ENCODE measurements at regions not wholly inside any gene's neighbourhood (a gene's known extent, or its start where the extent isn't known, plus 50 kb on each side); places are given as distances from the start of the nearest gene placed in this dataset.
"Not testable (repeated sequence)": the region's sequence is repeated elsewhere in the genome, so short reads cannot be mapped to it uniquely, and the experiment has no call there.

DNA sequence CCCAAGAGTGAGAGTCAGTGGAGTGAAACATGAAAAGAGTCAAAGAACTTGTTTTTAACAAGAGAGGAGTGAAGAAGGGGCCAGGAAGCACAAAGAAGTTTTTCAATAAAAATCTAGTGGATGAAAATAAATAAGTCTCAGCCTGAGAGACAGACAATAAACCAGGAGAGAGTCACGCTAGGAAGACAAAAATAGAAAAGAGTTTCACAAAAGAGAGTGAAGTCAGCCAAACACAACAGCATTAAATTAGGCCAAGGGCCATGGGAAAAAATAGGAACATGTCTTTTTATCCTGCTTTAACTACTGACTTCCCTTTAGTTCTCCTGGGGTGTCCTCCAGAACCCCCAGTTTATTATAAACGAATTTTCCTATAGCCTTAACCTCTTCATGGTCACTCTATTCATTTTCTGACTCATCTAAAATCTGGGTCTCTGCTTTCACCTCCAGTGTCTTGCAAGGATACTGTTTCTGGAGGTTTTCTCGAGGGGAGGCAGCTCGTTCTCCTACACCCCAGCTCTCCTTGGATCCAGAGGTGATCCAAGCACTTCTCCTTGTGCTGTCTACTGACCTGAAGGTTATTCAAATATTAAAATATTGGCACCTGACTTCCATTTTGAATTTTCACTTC, 571.5 kb upstream of the PPP2R3A start:
- no peak for DNase-seq (ENCODE audit: low read depth)

DNA sequence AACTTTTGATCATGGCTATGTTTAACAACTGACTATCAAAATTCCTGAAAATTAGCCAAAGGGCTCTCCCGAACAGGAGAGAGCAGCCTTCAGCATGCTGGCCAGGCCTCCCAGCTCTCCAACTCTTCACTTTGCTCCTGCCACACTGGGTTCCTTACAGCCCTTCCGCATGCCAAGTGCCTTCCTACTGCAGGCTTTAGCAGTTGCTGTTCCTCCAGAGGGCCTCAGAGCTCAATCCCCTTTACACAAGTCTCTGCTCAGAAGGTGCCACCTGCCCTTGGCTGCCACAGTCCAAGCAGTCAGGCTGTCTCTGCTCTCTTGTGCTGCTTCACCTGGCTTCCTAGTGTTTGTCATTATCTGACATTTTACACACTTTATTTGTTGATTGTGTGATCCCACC, 553.1 kb upstream of the PPP2R3A start:
- no peak for DNase-seq (ENCODE audit: low read depth)

DNA sequence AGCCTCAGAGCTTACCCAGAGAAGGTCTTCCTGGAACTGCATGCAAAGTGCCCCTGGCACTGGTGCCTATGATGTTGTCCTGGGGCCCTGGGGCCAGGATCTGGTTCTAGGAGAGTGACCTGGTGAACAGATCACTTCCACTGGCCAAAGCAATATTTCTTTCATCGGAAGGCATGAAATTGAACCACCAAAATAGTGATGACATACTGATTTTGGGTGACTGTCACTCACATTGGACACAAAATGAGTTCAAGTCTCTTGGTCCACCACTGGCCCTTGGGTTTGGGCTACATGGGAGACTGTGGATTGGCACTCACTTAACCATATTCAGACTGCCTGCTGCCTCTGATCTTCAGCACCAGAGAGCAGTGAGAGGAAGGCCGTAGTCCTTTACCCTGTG, 549.3 kb upstream of the PPP2R3A start:
- no peak for DNase-seq (ENCODE audit: low read depth)

DNA sequence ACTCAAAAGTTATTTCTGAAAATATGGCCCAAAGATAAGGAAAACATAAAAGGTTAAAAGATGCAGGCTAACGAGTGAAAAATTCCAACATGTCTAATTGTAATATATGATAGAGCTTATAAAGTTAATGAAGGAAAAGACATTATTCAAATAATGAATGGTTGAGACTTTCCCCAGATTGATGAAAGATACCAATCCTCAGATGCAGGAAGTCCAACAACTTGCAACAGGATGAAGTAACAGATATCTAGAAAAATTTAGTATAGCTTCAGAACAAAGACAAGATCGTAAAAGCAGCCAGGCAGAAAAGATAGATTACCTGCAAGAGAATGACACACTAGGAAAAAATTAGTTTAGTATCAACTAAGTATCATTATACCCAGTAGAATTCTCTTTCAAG, 546.4 kb upstream of the PPP2R3A start:
- DNase-seq (ENCODE audit: low read depth): no peak

DNA sequence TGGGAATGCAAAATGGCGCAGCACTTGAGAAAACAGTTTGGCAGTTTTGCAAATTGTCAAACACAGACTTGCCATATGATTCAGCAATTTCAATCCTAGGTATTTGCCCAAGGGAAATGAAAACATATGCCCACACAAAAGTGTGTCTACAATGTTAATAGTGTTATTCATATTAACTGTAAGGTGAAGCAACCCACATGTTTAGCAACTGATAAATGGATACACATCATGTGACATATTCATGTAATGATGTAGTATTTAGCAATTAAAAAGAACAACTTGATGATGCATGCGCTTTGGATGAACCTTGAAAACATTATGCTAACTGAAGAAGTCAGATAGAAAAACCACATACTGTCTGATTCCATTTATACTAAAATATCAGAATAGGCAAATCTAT, 539.0 kb upstream of the PPP2R3A start:
- no peak for DNase-seq (ENCODE audit: low read depth)

DNA sequence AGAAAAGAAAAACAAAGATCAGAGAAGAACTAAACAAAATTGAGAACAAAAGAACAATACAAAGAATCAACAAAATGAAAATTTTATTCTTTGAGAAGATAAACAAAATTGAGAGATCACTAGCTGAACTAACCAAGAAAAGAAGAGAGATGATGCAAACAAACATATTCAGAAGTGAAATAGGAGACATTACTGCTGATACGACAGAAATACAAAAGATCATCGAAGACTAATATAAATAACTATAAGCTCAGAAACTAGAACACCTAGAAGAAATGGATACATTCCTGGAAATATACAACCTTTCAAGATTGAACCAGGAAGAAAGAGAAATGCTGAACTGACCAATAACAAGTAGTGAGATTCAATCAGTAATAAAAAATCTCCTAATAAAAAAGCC, 533.1 kb upstream of the PPP2R3A start:
- DNase-seq (ENCODE audit: low read depth): no peak

DNA sequence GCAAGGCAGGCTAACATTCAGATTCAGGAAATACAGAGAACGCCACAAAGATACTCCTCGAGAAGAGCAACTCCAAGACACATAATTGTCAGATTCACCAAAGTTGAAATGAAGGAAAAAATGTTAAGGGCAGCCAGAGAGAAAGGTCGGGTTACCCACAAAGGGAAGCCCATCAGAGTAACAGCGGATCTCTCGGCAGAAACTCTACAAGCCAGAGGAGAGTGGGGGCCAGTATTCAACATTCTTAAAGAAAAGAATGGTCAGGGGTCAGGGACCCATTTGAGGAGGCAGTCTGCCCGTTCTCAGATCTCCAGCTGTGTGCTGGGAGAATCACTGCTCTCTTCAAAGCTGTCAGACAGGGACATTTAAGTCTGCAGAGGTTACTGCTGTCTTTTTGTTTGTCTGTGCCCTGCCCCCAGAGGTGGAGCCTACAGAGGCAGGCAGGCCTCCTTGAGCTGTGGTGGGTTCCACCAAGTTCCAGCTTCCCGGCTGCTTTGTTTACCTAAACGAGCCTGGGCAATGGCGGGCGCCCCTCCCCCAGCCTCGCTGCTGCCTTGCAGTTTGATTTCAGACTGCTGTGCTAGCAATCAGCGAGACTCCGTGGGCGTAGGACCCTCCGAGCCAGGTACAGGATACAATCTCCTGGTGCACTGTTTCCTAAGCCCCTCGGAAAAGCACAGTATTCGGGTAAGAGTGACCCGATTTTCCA, 526.5 kb upstream of the PPP2R3A start:
- not testable (repeated sequence) for DNase-seq (ENCODE audit: low read depth)

DNA sequence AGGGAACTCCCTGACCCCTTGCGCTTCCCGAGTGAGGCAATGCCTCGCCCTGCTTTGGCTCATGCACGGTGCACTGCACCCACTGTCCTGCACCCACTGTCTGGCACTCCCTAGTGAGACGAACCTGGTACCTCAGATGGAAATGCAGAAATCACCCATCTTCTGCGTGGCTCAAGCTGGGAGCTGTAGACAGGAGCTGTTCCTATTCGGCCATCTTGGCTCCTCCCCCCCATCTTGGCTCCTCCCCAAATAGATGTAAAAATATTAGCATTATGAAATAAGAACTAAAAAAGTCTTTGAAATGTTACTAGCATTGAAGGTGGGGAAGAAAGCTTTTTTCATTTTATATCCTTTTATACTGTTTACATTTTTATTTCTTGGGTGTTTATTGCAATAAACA, 525.9 kb upstream of the PPP2R3A start:
- not testable (repeated sequence) for DNase-seq (ENCODE audit: low read depth)

DNA sequence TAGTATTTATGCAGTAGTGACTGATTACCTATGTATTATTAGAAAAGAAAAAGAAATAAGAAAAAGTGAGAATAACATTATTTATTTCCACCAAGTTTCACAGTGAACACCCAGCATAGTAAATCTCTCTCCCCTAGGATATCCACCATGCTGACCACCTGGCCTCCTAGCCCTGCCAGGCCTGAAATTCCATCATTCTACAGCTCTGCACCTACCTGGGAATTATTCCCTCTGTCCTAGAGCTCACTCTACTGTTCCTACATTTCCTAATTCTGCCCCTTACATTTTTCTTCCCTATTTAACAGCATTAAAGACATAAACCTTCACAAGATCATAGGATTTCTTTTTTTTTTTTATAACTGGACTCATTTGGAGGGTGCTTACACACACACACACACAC, 525.3 kb upstream of the PPP2R3A start:
- no peak for DNase-seq (ENCODE audit: low read depth)

DNA sequence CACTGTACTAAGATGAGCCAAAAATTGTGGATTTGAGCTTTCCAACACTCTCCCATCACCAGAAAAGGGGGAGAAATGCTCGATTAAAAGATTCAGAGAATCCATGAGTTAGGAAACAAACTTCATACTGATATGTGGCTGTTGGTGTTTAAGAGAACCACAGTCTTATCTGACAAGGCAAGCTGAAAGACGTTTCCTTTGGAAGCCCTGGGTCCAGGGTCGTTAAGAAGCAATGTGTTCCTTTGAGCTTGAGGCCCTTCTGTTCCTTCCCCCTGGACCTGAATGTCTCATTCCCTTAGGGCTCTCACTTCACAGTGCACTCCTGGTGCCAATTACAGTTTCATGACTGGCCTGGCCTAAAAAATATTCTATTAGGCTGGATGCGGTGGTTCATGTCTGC, 524.8 kb upstream of the PPP2R3A start:
- no peak for DNase-seq (ENCODE audit: low read depth)

DNA sequence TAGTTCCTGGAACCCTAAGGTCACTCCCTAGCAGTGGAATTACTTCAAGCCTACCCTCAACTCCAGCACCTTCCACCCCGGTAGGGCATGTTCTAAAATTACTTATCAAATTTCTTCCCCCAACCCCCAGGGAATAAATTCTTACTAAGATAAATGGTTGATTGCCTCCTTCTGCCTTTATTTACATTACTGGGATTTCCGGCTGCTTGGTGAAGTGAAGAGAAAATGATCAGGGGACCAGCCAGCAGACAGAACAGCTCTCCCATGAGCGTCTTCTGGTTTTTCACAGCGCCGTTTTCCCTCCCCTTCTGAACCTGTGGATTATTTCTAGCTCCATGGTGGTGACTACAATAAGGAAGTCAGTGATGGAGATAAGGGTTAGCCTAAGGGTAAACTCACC, 521.5 kb upstream of the PPP2R3A start:
- DNase-seq (ENCODE audit: low read depth): no peak

DNA sequence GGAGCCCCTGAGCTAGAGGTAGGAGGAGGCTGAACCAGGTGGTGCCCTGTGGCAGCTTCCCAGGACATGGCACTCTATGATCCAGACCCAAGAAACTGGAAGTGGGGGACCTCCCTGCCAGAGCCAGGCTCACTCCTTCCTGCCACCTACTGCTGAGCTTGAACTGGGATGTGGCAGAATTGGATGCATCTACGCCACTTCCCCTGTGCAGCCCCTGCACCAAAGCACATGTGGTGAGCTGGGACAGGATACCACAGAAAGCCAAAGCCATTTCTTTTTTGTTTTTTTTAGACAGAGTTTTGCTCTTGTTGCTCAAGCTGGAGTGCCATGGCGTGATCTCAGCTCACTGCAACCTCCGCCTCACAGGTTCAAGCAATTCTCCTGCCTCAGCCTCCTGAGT, 518.0 kb upstream of the PPP2R3A start:
- DNase-seq (ENCODE audit: low read depth): no peak

DNA sequence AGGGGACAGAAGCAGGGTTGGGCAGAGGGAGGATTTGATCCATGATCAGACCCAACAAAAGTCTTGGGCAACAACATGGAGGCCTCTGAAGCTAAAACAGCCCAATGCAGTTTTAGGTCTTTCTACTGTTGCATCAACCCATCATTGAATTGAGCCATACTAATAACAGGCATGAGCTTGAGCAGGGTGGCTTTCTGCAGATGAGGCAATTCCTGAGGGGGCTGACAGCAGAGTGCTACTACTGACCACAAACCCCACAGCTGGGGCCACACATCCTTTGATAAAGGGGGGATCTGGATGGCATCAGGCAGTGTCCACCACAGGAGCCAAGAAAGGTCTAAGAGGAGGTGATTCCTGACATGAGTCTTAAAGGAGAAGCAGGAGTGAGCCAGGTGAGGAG, 517.0 kb upstream of the PPP2R3A start:
- DNase-seq (ENCODE audit: low read depth): no peak

DNA sequence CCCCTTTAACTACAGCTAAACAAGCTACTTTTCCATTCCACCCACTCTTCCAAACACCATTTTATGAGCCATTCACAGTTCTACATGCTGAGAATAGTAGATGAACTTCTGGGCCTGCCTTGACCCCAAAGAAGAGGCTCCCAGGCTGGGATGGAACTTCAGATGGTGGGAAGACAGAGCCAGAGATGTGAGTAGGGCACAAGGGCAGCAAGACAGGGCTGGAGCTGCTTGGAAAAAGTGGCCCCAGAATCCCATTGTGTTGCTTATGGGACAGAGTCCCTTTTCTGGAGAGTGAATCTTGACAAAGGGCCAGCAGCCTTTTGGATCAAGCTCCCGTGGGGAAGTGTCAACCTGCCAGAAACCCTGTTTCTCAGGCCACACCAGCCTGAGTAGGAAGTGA, 516.5 kb upstream of the PPP2R3A start:
- DNase-seq (ENCODE audit: low read depth): no peak

DNA sequence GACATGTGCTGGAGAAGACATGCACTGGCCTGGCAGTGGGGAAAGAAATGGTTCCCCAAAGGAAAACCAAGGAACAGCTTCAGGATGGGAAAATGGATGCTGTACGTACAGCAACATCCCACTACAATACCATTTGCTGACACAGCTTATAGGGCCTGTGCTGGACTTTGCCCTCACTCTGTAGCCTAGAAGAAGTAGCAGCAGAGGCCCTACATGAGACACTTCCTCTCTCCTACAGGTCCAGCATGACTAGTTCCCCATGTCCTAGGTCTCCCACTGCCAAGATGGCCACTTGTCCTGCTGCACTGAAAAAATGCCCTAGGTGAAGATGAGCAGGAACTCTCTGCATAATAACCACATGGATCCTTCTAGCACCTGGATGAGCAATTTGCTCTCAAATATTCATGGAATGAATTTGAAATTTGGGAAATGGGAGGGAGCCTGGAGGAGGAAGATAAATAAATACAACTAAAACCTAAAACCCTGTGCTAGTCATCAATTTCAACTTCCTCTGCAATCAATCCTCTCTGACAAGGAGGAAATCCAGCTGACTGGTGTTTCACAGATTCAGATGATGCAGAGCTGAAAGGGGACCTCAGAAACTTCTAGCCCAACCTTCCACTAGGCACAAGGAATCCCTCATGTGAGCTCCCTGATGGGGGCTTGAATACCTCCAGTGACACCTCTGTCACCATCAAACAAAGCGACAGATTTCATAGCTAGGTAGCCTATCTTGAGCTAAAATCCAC, 514.3 kb upstream of the PPP2R3A start:
- no peak for DNase-seq (ENCODE audit: low read depth)

DNA sequence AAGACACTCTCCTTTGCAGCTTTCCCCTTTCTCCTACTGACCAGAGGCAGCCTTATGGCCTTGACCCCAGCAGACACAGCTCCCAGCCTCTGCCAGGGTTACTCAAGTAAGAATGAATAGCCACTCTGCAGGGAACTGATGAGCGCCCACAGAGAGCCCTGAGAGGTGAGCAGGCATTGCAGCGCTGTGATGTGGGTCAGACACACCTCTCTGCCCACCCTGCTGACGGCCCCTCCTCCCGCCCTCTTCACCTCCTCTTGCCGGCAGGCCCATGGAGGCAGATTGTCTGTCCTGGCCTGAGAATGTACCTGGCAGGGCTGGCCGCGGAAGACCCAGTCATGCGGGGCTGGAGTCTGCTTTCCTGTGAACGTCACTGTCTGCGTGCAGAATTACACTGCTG, 512.6 kb upstream of the PPP2R3A start:
- DNase-seq (ENCODE audit: low read depth): no peak

DNA sequence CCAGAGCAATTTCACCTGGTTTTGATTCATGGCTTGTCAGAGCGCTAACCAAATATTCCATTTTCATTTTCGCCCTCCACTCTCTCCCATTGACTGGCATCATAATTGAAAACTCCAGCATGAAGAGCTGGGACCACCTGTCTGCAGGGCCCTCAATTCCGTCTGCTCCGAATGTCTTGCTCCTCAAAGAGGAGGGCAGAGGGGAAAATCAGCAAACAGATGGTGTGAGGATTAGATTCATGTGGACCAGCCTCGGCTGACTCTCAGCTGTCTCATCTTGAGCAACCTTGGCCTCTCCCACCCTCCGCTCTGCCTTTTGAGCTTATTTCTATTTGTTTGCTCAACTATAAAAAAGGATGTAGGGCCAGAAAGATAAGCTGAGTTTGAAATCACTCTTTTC, 512.2 kb upstream of the PPP2R3A start:
- DNase-seq (ENCODE audit: low read depth): no peak

DNA sequence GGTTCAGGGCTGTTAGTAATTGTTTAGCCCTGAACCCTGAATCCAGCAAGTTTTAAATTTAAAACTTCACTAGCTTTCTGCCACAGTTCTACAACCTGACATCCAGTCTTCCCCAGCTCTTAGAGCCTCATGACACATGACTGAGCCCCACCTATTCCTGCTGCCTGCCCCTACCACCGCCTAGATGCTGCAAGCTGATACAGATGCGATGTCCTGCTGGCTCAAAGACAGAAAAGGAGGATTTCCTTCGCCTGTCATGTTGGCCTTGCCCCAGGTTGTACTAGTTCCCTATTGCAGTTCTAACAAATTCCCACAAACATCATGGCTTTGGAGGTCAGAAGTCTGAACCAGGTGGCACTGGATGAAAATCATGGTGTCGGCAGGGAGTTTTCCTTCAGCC, 510.6 kb upstream of the PPP2R3A start:
- no peak for DNase-seq (ENCODE audit: low read depth)

DNA sequence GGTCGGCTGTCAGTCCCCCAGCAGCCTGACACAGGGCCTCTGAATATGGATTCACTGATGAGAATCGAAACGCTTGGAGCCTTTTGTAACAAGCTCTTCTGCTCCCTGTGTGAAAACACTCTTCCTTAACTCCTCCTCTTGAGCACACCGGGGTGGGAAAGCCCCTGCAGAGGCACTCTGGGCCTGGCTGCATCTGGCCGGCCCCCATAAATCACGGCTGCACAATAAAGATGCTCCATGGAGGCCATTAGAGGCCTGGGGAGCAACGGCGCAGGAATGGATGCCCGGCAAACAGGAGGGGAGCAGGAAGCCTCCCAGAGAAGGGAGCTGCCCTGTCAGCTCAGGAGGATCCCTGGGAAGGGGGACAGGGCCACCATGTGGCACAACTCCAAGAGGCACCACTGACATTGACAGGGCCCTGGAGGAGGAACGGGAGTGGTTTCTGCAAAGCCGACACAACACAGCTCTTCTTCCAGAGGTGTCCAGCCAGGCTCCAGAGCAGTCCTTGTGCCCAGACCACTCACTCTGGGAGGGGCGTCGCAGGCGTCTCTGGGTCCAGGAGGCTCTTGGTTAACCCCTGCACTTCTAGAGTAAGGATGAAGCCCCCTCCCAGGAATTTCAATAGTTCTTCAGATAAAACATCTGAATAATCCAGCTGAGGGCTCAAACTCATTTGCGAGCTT, 509.3 kb upstream of the PPP2R3A start:
- DNase-seq (ENCODE audit: low read depth): no peak

DNA sequence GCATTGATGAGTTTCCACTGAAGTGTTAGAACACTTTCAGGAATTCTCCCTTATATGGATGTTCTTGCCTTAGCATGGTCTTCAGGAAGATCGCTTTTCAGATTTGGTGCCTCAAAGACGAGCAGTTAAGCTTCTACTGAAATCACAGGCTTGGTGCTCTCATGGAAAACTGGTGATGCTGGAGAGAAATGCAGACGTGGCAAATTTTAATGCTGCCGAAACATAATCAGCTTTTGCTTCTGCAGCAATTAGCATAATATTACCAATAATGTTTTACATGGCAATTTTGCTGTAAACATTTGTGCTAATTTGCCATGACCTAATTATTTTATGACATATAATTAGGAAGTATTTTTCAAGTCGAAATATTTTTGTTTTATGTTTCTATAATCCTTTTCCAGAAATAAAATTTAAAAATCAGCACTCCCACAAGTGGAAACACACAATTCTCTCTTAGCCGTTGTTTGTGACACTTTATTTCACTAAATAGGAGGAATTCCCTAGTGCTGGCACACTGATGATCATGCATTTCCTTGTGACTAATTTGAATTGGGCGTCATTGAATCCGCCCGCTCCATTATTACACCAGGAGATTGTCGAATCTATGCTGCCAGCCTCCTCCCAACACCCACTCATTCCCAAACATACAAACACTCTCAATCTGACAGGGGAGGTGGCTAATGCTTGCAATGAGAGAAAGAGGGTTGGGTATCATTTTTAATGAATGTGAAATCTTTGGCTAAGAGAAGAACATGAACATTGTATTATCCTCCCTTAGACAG, 506.8 kb upstream of the PPP2R3A start:
- DNase-seq (ENCODE audit: low read depth): no peak

DNA sequence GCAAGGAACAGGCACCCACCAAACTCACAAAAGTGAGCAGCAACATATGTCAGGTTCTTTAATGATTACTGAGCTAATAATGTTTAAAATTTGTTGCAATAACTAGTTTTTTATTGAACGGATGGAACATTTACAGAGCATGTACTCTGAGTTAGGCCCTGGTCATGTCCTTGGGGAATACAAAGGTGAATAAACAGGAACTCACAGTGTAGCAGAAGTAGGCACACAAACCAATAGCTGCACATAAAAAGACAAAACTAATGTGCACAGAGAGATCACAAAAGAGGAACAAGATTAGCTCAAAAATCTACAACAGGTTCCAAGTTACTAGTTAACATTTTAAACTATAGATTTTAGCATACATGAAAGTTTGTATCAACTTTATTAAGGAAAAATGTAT, 505.3 kb upstream of the PPP2R3A start:
- DNase-seq (ENCODE audit: low read depth): no peak

DNA sequence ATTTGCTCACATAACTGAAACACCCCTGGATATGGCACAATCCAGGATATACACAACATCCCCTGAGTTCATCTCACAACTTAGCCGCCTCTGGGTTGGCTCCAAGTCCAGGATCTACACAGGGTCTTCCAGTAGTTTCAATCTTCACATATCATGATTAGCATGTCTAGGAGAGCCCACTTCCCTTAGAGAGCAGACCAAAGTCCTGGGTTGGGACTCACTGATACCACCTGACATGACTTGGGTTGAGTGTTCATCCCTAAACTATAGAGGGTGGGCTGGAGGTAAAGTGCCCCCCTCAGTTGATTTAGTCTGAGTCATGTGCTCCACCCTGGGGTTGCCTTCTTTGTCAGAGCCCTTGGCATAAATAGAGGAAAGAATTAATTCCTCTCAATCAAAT, 493.6 kb upstream of the PPP2R3A start:
- DNase-seq (ENCODE audit: low read depth): no peak

Data from activated T-cell treated with anti-CD3 and anti-CD28 coated beads for 24 hours (primary cell).